Liver (tissue), 8 donors: ENCODE measurements at regions not wholly inside any gene's neighbourhood (a gene's known extent, or its start where the extent isn't known, plus 50 kb on each side); places are given as distances from the start of the nearest gene placed in this dataset.

Experiments used
- DNase-seq: peaks from one replicate; pipeline ENCODE4 v3.0.0-alpha.2; 2017; ENCODE audit warnings: low spot score
- H3K27ac ChIP-seq, 2 donors: one replicate each; pipeline ENCODE4 v1.7.0; 2013; ENCODE audit warnings: inconsistent platforms in 2 of 2, low read length in 2 of 2, control low read depth in 1 of 2, low read depth in 1 of 2, mild to moderate bottlenecking in 1 of 2
- H3K27me3 ChIP-seq, 4 donors: one replicate each; pipeline versions ENCODE4 v1.6.1 to v1.7.0; 2013; ENCODE audit warnings: low read length in 3 of 4, inconsistent platforms in 1 of 4, mild to moderate bottlenecking in 1 of 4, moderate library complexity in 1 of 4; ENCODE audit not compliant: control insufficient read depth in 4 of 4, insufficient read depth in 4 of 4
- H3K36me3 ChIP-seq, 4 donors: one replicate each; pipeline versions ENCODE4 v1.6.1 to v1.7.0; 2013; ENCODE audit warnings: low read length in 3 of 4, mild to moderate bottlenecking in 3 of 4, low read depth in 1 of 4, moderate library complexity in 1 of 4; ENCODE audit not compliant: control insufficient read depth in 4 of 4, insufficient read depth in 3 of 4
- H3K4me1 ChIP-seq, 4 donors: one replicate each; pipeline versions ENCODE4 v1.6.1 to v1.7.0; 2013; ENCODE audit warnings: low read length in 3 of 4, mild to moderate bottlenecking in 3 of 4, moderate library complexity in 1 of 4; ENCODE audit not compliant: control insufficient read depth in 4 of 4, insufficient read depth in 4 of 4
- H3K4me3 ChIP-seq, 3 donors: one replicate each; pipeline versions ENCODE4 v1.6.1 to v1.7.0; 2013; ENCODE audit warnings: low read length in 3 of 3, control low read depth in 1 of 3, low read depth in 1 of 3, mild to moderate bottlenecking in 1 of 3
- H3K9ac ChIP-seq, 2 donors: one replicate each; pipeline ENCODE4 v1.7.0; 2013; ENCODE audit warnings: low read length in 2 of 2, mild to moderate bottlenecking in 2 of 2, moderate library complexity in 2 of 2, control low read depth in 1 of 2, low read depth in 1 of 2
- H3K9me3 ChIP-seq, 4 donors: one replicate each; pipeline versions ENCODE4 v1.6.1 to v1.7.0; 2013; ENCODE audit warnings: low read length in 3 of 4; ENCODE audit not compliant: control insufficient read depth in 4 of 4
- EGR1 ChIP-seq, 2 donors: IDR thresholded peaks; 2 replicates each; pipeline ENCODE4 v1.6.1; 2016 to 2018; ENCODE audit warnings: antibody characterized with exemption in 2 of 2, low read depth in 2 of 2
- FOXA1 ChIP-seq: IDR thresholded peaks from 2 replicates; pipeline ENCODE4 v1.6.1; 2016; ENCODE audit warnings: antibody characterized with exemption
- FOXA2 ChIP-seq: IDR thresholded peaks from 2 replicates; pipeline ENCODE4 v1.6.1; 2016; ENCODE audit warnings: antibody characterized with exemption
- HNF4A ChIP-seq, 2 donors: conservative IDR thresholded peaks; 2 replicates each; pipeline ENCODE4 v1.6.1; 2016; ENCODE audit warnings: antibody characterized with exemption in 2 of 2, mild to moderate bottlenecking in 2 of 2
- JUND ChIP-seq, 2 donors: IDR thresholded peaks; 2 replicates each; pipeline ENCODE4 v1.6.1; 2016; ENCODE audit warnings: antibody characterized with exemption in 2 of 2
- NR2F2 ChIP-seq: IDR thresholded peaks from 2 replicates; pipeline ENCODE4 v1.6.1; 2016; ENCODE audit warnings: antibody characterized with exemption
- RAD21 ChIP-seq, 2 donors: IDR thresholded peaks; 2 replicates each; pipeline ENCODE4 v1.6.1; 2016; ENCODE audit warnings: antibody characterized with exemption in 2 of 2, mild to moderate bottlenecking in 2 of 2
- RXRA ChIP-seq, 2 donors: IDR thresholded peaks; 2 replicates each; pipeline ENCODE4 v1.6.1; 2017 to 2018; ENCODE audit warnings: antibody characterized with exemption in 2 of 2, mild to moderate bottlenecking in 1 of 2
- SP1 ChIP-seq: IDR thresholded peaks from 2 replicates; pipeline ENCODE4 v1.6.1; 2018; ENCODE audit warnings: antibody characterized with exemption, mild to moderate bottlenecking
- TAF1 ChIP-seq: conservative IDR thresholded peaks from 2 replicates; pipeline ENCODE4 v1.6.1; 2016; ENCODE audit warnings: antibody characterized with exemption, mild to moderate bottlenecking
- WGBS: extraction: QIAGEN DNeasy Blood & Tissue Kit; methylation state at CpG from one replicate; pipeline ENCODE4 v1.1.7; 2013; 5-methylcytosine and 5-hydroxymethylcytosine counted together
- TF ChIP-seq, protein P1 (sequence below): fragments of 150-350 bp; IDR thresholded peaks from 2 replicates; pipeline ENCODE4 v1.5.1; 2017; ENCODE audit warnings: improper control_type of control experiment, low read depth, low read length; ENCODE audit not compliant: missing input control
- TF ChIP-seq, protein P2 (sequence below): IDR thresholded peaks from 2 replicates; pipeline ENCODE4 v1.6.1; 2016; ENCODE audit warnings: antibody characterized with exemption
- TF ChIP-seq, protein P3 (sequence below): IDR thresholded peaks from 2 replicates; pipeline ENCODE4 v1.6.1; 2016; ENCODE audit warnings: antibody characterized with exemption
- TF ChIP-seq, protein P4 (sequence below): IDR thresholded peaks from 2 replicates; pipeline ENCODE4 v1.6.1; 2016; ENCODE audit warnings: antibody characterized with exemption
- donor health status: healthy.
- donor health status: healthy.
- donor health status: healthy.
- donor health status: healthy.
- donor health status: healthy.

DNA sequence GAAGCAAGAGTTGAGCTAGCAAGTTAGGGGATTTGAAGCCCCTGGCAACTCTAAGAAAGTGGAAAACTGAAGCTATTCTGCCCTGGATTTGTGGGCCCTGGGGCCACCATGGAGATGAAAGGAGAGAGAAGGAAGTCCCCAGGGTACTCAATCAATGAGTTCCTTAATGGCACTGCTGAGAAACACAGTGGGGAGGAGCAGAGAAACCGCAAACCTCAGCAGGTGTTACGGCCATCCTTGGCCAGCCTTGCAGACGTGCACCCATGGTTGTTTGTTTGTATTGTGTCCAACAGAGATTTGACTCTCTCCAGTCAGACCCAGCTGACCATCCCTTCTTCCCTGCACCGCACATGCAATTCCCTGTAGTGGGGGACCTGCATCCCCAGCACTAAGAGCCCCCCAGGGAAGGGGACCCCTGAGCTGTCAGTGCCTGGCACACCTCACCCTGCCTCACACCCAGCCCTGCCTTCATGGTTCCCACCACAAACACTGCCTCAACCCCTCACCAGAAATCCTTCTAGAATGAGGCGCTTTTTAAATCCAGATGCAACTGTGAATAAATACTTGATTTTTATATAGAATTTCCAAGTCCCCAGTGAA is 255.3 kb downstream of the SH3BP4 start:
- WGBS = 46% methylated on average over 5 of the region's 5 CpGs
- peaks cover 0 to 3% (median 1%) of the 10 kb centered on the region in 4 donors for H3K27me3 ChIP-seq

DNA sequence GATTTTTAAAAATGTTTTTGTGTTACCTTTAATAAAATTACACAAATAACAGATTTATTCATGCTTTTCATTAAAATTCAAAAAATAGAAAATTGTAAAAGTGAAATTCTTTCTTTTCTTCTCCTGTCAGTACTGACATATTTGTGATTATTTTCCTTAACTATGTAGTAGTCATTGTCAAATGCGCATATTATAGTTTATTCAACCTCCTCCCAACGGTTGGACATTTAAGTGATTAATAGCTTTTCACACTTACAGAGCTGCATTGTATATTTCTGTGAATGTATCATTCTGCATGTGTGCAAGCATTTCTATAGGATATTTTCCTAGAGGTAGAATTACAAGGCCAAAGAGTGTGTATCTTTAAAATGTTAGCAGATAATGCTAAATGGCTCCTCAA is 259.2 kb downstream of the SH3BP4 start:
- DNase-seq = no peak
- Histone ChIP-seq H3K9ac (no peak overlapping the region), H3K4me3 (no peak overlapping the region), H3K9me3 (no peaks in the 10 kb centered on the region), H3K27ac (no peak overlapping the region), H3K4me1 (no peaks in the 10 kb centered on the region), H3K27me3 (peaks cover 0 to 3% (median 0%) of the 10 kb centered on the region in 4 donors), H3K36me3 (no peaks in the 10 kb centered on the region)
- TF ChIP-seq NR2F2 (no peak), SP1 (no peak), JUND (IDR thresholded peaks at IDR 0.05) (no peak), FOXA1 (no peak)
- TF ChIP-seq, protein P1, sequence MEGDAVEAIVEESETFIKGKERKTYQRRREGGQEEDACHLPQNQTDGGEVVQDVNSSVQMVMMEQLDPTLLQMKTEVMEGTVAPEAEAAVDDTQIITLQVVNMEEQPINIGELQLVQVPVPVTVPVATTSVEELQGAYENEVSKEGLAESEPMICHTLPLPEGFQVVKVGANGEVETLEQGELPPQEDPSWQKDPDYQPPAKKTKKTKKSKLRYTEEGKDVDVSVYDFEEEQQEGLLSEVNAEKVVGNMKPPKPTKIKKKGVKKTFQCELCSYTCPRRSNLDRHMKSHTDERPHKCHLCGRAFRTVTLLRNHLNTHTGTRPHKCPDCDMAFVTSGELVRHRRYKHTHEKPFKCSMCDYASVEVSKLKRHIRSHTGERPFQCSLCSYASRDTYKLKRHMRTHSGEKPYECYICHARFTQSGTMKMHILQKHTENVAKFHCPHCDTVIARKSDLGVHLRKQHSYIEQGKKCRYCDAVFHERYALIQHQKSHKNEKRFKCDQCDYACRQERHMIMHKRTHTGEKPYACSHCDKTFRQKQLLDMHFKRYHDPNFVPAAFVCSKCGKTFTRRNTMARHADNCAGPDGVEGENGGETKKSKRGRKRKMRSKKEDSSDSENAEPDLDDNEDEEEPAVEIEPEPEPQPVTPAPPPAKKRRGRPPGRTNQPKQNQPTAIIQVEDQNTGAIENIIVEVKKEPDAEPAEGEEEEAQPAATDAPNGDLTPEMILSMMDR = no peak
- TF ChIP-seq, protein P2, sequence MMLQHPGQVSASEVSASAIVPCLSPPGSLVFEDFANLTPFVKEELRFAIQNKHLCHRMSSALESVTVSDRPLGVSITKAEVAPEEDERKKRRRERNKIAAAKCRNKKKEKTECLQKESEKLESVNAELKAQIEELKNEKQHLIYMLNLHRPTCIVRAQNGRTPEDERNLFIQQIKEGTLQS = no peak
- WGBS = 35% methylated on average over 2 of the region's 2 CpGs

More for the DNA sequence above, 255.3 kb downstream of the SH3BP4 start:
- TF ChIP-seq RXRA (IDR thresholded peaks at IDR 0.05) (no peak), HNF4A (conservative IDR thresholded peaks at IDR 0.05) (no peak), TAF1 (no peak), EGR1 (IDR thresholded peaks at IDR 0.05; ENCODE audit: low read depth in 2 of 2) (no peak), FOXA2 (no peak)
- TF ChIP-seq, protein P1 = no peak
- TF ChIP-seq, protein P2 = no peak
- Histone ChIP-seq H3K9ac (no peak overlapping the region), H3K4me3 (no peak overlapping the region), H3K4me1 (no peaks in the 10 kb centered on the region), H3K9me3 (peaks cover 0 to 3% (median 0%) of the 10 kb centered on the region in 4 donors), H3K36me3 (no peaks in the 10 kb centered on the region), H3K27ac (no peak overlapping the region)
- no peak for DNase-seq

DNA sequence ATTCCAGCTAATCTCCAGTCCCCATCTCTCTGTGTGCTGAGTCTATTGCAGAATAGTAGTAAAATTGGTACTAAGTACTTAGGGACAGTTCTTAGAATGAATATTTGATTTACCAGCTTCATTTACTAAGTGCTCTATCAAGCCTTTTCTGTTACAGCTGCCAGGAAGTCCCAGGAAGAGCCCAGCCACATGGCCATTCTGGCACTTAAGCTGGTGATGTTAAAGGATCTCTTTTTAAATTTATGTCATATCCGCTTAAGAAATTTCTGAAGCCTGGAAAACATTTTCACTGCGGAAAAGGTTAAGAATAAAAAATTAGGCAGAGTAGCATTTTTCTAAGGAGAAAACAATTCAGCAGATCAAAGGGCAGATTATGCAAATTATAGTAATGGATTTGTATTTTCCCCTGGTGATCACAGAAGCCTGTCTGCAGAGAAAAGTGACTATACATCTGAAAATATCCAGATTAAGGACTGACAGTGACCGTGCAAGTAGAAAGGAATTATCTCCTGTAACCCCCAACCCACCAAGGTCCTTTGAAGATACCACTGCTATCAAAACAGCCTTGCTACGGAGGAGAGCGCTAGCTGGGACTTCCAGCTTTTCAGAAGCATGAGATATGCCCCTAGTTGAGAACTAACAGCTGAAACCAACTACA is 260.8 kb downstream of the SH3BP4 start:
- no peaks in the 10 kb centered on the region for H3K9me3 ChIP-seq
- peaks cover 0 to 3% (median 0%) of the 10 kb centered on the region in 4 donors for H3K27me3 ChIP-seq
- DNase-seq = no peak
- H3K36me3 ChIP-seq = no peaks in the 10 kb centered on the region
- no peak overlapping the region for H3K9ac ChIP-seq
- H3K4me3 ChIP-seq = no peak overlapping the region
- no peak overlapping the region for H3K27ac ChIP-seq
- 72% methylated on average over 5 of the region's 5 CpGs for WGBS
- no peaks in the 10 kb centered on the region for H3K4me1 ChIP-seq
- TF ChIP-seq TAF1 = no peak
- TF ChIP-seq, protein P1 = no peak
- no peak for TF ChIP-seq FOXA2
- TF ChIP-seq, protein P3, sequence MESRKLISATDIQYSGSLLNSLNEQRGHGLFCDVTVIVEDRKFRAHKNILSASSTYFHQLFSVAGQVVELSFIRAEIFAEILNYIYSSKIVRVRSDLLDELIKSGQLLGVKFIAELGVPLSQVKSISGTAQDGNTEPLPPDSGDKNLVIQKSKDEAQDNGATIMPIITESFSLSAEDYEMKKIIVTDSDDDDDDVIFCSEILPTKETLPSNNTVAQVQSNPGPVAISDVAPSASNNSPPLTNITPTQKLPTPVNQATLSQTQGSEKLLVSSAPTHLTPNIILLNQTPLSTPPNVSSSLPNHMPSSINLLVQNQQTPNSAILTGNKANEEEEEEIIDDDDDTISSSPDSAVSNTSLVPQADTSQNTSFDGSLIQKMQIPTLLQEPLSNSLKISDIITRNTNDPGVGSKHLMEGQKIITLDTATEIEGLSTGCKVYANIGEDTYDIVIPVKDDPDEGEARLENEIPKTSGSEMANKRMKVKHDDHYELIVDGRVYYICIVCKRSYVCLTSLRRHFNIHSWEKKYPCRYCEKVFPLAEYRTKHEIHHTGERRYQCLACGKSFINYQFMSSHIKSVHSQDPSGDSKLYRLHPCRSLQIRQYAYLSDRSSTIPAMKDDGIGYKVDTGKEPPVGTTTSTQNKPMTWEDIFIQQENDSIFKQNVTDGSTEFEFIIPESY = no peak
- TF ChIP-seq RAD21 (IDR thresholded peaks at IDR 0.05) = no peak
- TF ChIP-seq, protein P4, sequence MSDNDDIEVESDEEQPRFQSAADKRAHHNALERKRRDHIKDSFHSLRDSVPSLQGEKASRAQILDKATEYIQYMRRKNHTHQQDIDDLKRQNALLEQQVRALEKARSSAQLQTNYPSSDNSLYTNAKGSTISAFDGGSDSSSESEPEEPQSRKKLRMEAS = no peak
- TF ChIP-seq, protein P2 = no peak
- no peak for TF ChIP-seq EGR1 (IDR thresholded peaks at IDR 0.05; ENCODE audit: low read depth in 2 of 2)
- TF ChIP-seq RXRA (IDR thresholded peaks at IDR 0.05) = no peak
- no peak for TF ChIP-seq NR2F2
